Stomach (tissue), 8 donors: ENCODE measurements at regions not wholly inside any gene's neighbourhood (a gene's known extent, or its start where the extent isn't known, plus 50 kb on each side); places are given as distances from the start of the nearest gene placed in this dataset.
A peak's percentile ranks its signal among the peaks of the same experiment; 100 is the strongest.

ENCODE experiments used
- DNase-seq, 2 donors: peaks; one replicate each; pipeline versions ENCODE4 v3.0.0 to v3.0.0-alpha.2; 2013 to 2019
- H3K27ac ChIP-seq, 5 donors: fragments of 200-600 bp in 4 of 5; sonication (generic) in 4 of 5; one replicate each; pipeline ENCODE4 v1.5.1; 2013 to 2019; ENCODE audit warnings: mild to moderate bottlenecking in 1 of 5, moderate library complexity in 1 of 5
- H3K27me3 ChIP-seq, 3 donors: fragments of 200-600 bp; sonication (generic); one replicate each; pipeline ENCODE4 v1.5.1; 2017 to 2019; ENCODE audit warnings: mixed run types in 1 of 3
- H3K36me3 ChIP-seq, 4 donors: fragments of 200-600 bp; sonication (generic); 1 replicate in 3 of 4; 2 replicates in 1 of 4; pipeline ENCODE4 v1.5.1; 2016 to 2019
- H3K4me1 ChIP-seq, 4 donors: fragments of 200-600 bp; sonication (generic); one replicate each; pipeline ENCODE4 v1.5.1; 2016 to 2019
- H3K4me3 ChIP-seq, 4 donors: fragments of 200-600 bp; sonication (generic) in 3 of 4; one replicate each; pipeline ENCODE4 v1.5.1; 2016 to 2019; ENCODE audit warnings: mild to moderate bottlenecking in 1 of 4
- H3K9me3 ChIP-seq, 4 donors: fragments of 200-600 bp; sonication (generic); one replicate each; pipeline ENCODE4 v1.5.1; 2016 to 2019
- CTCF ChIP-seq, 7 experiments: fragments of 450-650 bp in 4 of 7; fragments of 200-600 bp in 3 of 7; sonication (generic) in 3 of 7; IDR thresholded peaks; one replicate each; pipeline ENCODE4 v1.5.1; 2016 to 2019; ENCODE audit warnings: antibody characterized with exemption in 7 of 7, control low read depth in 2 of 7, mild to moderate bottlenecking in 1 of 7
- EP300 ChIP-seq: sonication (generic); formaldehyde crosslinking; IDR thresholded peaks from one replicate; pipeline ENCODE4 v1.6.1; 2017; ENCODE audit warnings: antibody characterized with exemption
- POLR2A ChIP-seq, 4 donors: fragments of 450-650 bp; IDR thresholded peaks; one replicate each; pipeline ENCODE4 v1.6.1; 2016; ENCODE audit warnings: antibody characterized with exemption in 4 of 4, control low read depth in 2 of 4, mild to moderate bottlenecking in 1 of 4, moderate library complexity in 1 of 4
- POLR2AphosphoS5 ChIP-seq, 3 donors: sonication (generic); formaldehyde crosslinking; IDR thresholded peaks; one replicate each; pipeline ENCODE4 v1.6.1; 2016; ENCODE audit warnings: antibody characterized with exemption in 3 of 3
- WGBS, 5 donors: extraction: QIAGEN DNeasy Blood & Tissue Kit in 3 of 5; methylation state at CpG; one replicate each; pipeline versions ENCODE4 v1.1.5 to v1.1.7; 2013 to 2018; 5-methylcytosine and 5-hydroxymethylcytosine counted together
- intact Hi-C: fragments of 100-400 bp; cut with DNase I; formaldehyde crosslinking; loops from one replicate; pipeline ENCODE4 v1.15.1; 2023; ENCODE audit warnings: low total_unique reads
- donor health status: healthy with polysubstance abuse.
- donor health status: Bipolar disorder and iron deficiency.
- donor health status: healthy.

- peaks cover 0 to 14% (median 13%) of the 10 kb centered on the region in 4 donors for H3K9me3 ChIP-seq
- 85 to 93% (median 91%) methylated on average over 1 of the region's 1 CpG for WGBS, 5 donors
- H3K4me3 ChIP-seq, result no peak overlapping the region
- H3K27ac ChIP-seq, result no peak overlapping the region
- no peaks in the 10 kb centered on the region for H3K27me3 ChIP-seq
- H3K4me1 ChIP-seq, result no peaks in the 10 kb centered on the region
- no peak for DNase-seq
- TF ChIP-seq CTCF (IDR thresholded peaks at IDR 0.05) (no peak), POLR2A (IDR thresholded peaks at IDR 0.05) (no peak), EP300 (no peak), POLR2AphosphoS5 (IDR thresholded peaks at IDR 0.05) (no peak)
- intact Hi-C loops, result no loop called here
- H3K36me3 ChIP-seq, result no peaks in the 10 kb centered on the region
These were observed 390.1 kb downstream of the PRDM2 start for GRCh38 chr1:14090062-14090461.

DNA sequence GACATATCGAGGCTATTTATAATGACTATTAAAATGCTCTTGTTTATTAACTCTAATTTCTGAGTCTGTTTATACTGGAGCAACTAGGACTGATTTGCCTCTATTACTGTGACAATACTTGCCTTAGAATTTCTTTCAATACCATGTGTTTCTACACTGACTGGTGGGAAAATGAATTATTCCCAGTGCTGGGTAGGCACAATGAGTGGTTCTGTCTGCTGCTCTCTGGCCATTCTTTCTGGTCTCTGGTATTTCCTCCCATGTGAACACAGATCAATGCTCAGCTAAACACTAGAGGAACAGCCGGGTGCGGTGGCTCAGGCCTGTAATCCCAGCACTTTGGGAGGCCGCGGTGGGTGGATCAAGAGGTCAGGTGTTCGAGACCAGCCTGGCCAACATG lies 390.5 kb downstream of the PRDM2 start:
- DNase-seq, result no peak
- Histone ChIP-seq H3K4me1 (no peaks in the 10 kb centered on the region), H3K27me3 (no peaks in the 10 kb centered on the region), H3K4me3 (no peak overlapping the region), H3K9me3 (peaks cover 0 to 14% (median 13%) of the 10 kb centered on the region in 4 donors), H3K36me3 (no peaks in the 10 kb centered on the region), H3K27ac (no peak overlapping the region)
- intact Hi-C loops, result no loop called here
- 86 to 93% (median 90%) methylated on average over 6 of the region's 6 CpGs for WGBS, 5 donors
- TF ChIP-seq POLR2AphosphoS5 (IDR thresholded peaks at IDR 0.05), result no peak
- TF ChIP-seq POLR2A (IDR thresholded peaks at IDR 0.05), result no peak
- no peak for TF ChIP-seq CTCF (IDR thresholded peaks at IDR 0.05)
- no peak for TF ChIP-seq EP300

DNA sequence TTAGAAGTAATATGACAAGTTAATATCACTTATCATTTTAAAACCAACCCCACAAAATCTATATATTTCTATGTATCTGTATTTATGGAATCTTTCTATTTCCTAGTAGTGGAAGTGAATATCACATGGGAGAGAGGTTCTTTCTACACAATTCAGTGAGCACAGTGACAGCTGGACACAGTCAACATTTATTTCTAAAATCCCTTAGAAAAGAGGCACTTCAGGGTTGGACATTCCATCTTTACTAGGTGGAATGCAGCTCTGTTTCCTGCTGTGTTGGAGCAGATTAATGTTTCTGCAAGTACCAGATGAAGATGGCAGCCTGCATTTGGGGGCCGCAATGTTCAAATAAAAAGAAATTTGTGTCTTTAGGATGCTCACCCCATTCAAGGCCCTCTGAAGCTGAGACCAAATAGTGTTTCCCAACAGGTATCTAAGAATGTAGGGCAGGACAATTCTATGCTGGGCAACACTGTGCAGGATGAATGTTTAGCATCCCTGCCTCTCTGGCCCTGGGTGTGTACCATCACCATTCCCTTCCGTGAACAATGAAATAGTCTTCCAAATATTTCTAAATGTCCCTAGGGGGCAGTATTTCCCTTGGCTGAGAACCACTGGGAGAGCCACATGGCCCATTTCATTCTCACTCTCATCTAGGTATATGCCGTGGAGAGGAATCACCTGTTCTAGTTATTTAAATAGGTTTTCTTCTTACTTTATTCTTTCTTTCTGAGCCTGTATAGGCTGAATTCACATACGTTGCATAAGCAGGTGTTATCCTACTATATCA lies 394.8 kb downstream of the PRDM2 start:
- Histone ChIP-seq H3K27me3 (no peaks in the 10 kb centered on the region), H3K36me3 (no peaks in the 10 kb centered on the region), H3K4me1 (no peaks in the 10 kb centered on the region), H3K4me3 (no peak overlapping the region), H3K27ac (no peak overlapping the region), H3K9me3 (peaks cover 0 to 15% (median 9%) of the 10 kb centered on the region in 4 donors)
- DNase-seq, result peak in 1 of 2 donors; percentile 26
- WGBS, 5 donors, result 57 to 69% (median 59%) methylated on average over 4 of the region's 4 CpGs
- intact Hi-C loops, result no loop called here
- TF ChIP-seq POLR2AphosphoS5 (IDR thresholded peaks at IDR 0.05) (no peak), CTCF (IDR thresholded peaks at IDR 0.05) (peak in 1 of 7 experiments; percentile 10)

- H3K4me1 ChIP-seq, result no peaks in the 10 kb centered on the region
- no peak overlapping the region for H3K4me3 ChIP-seq
- DNase-seq, result no peak
- intact Hi-C loops, result no loop called here
- no peaks in the 10 kb centered on the region for H3K27me3 ChIP-seq
- TF ChIP-seq EP300, result no peak
- no peak for TF ChIP-seq POLR2A (IDR thresholded peaks at IDR 0.05)
- TF ChIP-seq POLR2AphosphoS5 (IDR thresholded peaks at IDR 0.05), result no peak
- TF ChIP-seq CTCF (IDR thresholded peaks at IDR 0.05), result no peak
- H3K27ac ChIP-seq, result no peak overlapping the region
- H3K9me3 ChIP-seq, result peaks cover 0 to 6% (median 0%) of the 10 kb centered on the region in 4 donors
- H3K36me3 ChIP-seq, result no peaks in the 10 kb centered on the region
These were observed 398.4 kb downstream of the PRDM2 start for GRCh38 chr1:14098294-14098913.
